ENCODE measurements at regions not wholly inside any gene's neighbourhood (a gene's known extent, or its start where the extent isn't known, plus 50 kb on each side); places are given as distances from the start of the nearest gene placed in this dataset.

DNA sequence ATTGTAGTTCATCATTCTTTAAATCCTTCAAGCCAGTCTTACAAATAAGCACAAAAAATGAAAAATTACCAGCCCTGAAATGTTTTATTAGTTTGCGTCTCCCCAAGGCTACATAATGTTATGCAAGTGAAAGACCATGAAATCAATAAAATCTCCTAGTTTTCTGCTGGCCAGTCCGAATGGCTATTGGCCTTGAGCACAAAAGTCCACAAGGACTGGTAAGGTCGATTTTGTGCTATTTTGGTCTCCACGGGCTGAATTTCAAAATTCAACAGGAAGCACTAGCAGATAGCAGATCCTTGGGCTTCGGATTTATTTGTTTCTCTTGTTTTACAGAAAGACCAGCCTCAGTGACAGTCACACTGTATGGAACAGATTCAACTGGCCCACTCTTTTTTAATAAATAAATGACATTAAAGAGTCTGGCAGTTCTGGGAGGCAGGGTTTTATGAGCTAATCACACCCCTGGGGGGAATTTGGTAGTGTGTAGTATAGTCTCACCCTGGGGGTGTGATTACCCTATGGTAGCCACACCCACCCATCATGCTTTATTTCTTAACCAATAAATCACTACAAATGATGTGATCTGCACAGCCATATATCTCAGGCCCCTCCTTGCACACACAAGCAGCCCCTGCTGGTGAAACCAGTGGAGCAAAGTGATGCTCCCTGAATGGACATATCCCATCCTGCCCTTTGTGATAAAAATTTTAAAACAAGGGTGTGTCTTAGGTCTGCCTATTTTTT is 51.1 kb upstream of the TMEM33 start:
- Histone ChIP-seq H3K36me3 (ENCODE audit: control insufficient read depth, insufficient read depth, low read length) (no peaks in the 10 kb centered on the region), H3K27ac (ENCODE audit: low read length) (no peak overlapping the region), H3K27me3 (ENCODE audit: control insufficient read depth, insufficient read depth, low read length) (peaks cover 67% of the 10 kb centered on the region), H3K4me1 (ENCODE audit: control insufficient read depth, insufficient read depth, low read length) (peaks cover 23% of the 10 kb centered on the region), H3K9me3 (replicated peaks; ENCODE audit: control insufficient read depth, low read depth, low read length) (no peaks in the 10 kb centered on the region), H3K4me3 (ENCODE audit: low read length) (no peak overlapping the region)
- WGBS (ENCODE audit: insufficient coverage), result 49% methylated on average over 3 of the region's 5 CpGs
- no peak for DNase-seq

DNA sequence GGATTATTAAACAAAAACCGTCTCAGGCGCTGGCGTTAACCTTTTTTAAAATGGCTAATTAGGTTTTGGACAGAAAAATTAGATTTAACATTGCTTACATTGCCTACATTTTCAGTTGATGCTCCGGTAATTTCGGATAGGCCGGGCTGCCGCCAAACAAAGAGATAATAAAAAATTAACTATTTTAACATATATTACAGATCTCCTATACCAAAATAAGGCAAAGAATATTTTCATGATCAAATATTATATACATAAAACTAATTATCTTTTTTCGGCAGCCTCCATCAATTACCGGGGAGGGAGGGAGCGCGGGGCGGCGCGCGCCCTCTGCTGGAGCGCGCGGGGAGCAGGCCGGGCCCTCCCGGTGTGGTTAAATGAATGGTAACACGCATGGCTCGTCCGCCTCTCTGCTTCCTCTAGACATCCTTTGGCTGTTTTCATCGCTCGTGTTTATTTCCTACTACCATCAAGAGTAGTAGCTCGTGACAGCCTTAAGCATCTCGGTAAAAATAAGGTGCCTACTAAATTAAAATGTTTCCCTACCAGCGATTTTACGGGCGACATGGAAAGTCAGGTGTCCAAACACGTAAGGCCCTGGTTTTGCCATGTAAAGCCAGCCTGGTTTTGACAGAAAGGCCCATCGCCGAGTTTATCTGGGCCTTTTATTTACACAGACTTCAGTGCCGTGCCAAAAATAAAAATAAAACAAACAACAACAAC is 52.4 kb upstream of the TMEM33 start:
- H3K27me3 ChIP-seq (ENCODE audit: control insufficient read depth, insufficient read depth, low read length), result peaks cover 81% of the 10 kb centered on the region
- H3K4me1 ChIP-seq (ENCODE audit: control insufficient read depth, insufficient read depth, low read length), result peaks cover 26% of the 10 kb centered on the region
- 43% methylated on average over 7 of the region's 34 CpGs for WGBS (ENCODE audit: insufficient coverage)
- no peaks in the 10 kb centered on the region for H3K9me3 ChIP-seq (replicated peaks; ENCODE audit: control insufficient read depth, low read depth, low read length)
- no peaks in the 10 kb centered on the region for H3K36me3 ChIP-seq (ENCODE audit: control insufficient read depth, insufficient read depth, low read length)
- peak overlapping the region; percentile 15 for H3K4me3 ChIP-seq (ENCODE audit: low read length)
- DNase-seq, result peak; percentile 37
- no peak overlapping the region for H3K27ac ChIP-seq (ENCODE audit: low read length)

DNA sequence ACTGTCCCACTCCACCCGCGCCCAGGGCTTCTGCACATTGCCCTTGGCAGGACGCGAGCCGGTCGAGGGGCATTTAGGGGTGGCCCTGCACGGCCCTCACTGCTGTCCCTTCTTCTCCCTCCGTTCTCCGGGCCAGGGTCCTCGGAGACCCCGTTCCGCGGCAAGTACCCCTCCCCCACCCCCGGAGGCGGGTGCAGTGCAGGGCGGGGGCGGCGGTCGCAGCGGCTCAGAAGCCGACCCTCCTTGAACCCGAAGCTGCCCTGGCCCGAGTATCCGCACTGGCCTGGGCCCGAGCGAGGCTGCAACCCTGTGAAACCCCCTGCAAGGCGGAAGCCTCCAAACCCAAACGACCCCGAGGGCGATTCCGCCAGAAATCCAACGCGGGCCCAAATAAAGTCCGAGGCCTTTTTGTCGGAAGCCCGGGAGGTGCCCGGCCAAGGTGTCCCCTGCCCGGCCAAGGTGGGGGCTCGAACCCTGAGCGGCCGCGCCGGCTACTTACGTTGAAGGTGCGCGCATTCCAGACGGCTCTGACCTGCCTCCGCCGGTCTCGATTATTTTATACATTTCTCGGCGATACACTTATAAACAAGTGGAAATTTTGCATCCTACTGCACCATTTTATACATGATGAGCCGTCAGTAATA is 53.1 kb upstream of the TMEM33 start:
- no peak overlapping the region for H3K27ac ChIP-seq (ENCODE audit: low read length)
- H3K4me3 ChIP-seq (ENCODE audit: low read length), result peak overlapping the region; percentile 15
- no peaks in the 10 kb centered on the region for H3K36me3 ChIP-seq (ENCODE audit: control insufficient read depth, insufficient read depth, low read length)
- H3K27me3 ChIP-seq (ENCODE audit: control insufficient read depth, insufficient read depth, low read length), result peaks cover 88% of the 10 kb centered on the region
- DNase-seq, result no peak
- under 1% methylated on average over 49 of the region's 53 CpGs for WGBS (ENCODE audit: insufficient coverage)
- peaks cover 26% of the 10 kb centered on the region for H3K4me1 ChIP-seq (ENCODE audit: control insufficient read depth, insufficient read depth, low read length)
- no peaks in the 10 kb centered on the region for H3K9me3 ChIP-seq (replicated peaks; ENCODE audit: control insufficient read depth, low read depth, low read length)

DNA sequence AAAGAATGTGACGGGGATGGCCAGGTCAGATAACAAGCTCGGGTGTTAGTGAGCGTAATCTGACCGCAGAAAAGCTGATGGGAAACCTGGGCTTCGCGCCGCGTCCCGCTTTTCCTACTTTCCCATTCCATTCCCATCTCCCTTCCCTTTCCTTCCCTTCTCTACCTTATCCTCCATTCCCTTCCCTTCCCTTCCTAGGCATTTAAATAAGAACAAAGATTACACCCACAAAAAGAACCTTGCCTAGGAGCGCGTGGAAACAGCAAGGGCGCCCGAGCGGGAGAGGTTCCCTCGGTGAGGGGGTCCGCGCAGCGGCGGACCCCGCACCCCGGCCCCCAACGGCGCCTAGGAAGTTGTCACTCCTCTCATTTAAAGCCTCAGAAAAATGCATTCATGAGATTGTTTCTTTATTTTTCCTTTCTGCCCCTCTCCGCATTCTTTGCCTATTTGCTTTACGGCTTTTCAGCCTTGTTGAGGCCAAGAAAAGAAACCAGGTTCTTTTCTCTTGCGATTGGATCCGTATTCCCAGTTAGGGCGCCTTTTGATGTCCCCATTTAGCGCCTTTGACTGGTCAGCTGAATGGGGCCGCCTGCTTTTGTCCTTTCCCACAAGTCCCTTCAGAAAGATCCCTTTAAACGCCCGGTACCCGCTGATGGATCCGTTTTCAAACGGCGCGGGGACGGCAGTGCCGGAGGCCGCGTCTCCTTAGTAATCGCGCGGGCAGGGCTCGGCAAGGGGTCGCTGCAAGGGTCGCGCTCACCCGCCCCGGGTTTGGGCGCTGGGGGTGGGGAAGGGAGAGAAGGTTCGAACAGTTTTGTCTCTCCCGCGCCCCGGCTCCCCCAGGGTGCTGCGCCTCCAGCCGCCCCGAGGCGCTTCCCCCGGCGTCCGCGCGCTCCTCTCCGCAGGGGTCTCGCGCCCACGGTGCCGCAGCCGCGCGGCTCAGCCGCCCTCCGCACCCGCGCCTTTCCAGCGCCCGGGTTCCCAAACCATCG is 54.1 kb upstream of the TMEM33 start:
- WGBS (ENCODE audit: insufficient coverage), result under 1% methylated on average over 71 of the region's 79 CpGs
- no peak for DNase-seq

DNA sequence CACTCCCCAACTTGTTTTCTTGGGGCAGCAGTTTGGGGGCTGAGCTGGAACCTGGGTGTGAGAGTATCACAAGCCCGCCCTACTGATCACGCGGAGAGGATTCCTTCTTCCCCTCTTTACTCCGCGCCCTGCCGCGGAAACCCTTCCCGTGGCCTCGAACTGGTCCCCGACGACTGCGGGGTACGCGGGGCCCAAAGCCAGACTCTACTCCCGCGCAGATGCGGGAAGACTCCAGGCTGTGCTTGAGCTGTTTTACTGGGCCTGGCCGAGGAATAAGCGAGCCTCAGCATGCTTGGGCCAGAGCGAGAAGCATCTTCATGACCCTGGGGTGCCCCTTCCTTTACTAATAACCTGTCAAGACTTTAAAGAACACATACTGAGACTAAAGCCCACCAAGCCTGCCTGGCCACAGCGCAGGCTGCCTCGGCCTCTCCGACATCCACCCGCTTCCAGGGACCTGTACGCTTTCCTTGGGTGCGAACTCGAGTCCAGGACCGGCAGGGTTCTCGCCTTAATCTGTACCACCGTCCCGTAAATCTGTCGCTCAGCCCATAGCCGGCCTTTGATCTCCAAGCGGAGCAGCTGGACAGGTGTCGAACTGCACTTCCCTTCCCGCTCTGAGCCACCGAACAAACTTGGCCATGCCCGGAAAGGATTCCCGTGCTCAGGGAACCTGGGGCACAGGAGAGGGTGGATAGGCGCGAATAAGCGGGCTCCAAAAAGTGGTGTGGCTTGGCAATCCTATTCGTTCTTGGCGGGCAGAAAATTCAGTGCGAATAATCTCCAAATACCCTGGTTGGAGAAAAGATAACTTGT is 55.0 kb upstream of the TMEM33 start:
- no peak overlapping the region for H3K27ac ChIP-seq (ENCODE audit: low read length)
- peaks cover 89% of the 10 kb centered on the region for H3K27me3 ChIP-seq (ENCODE audit: control insufficient read depth, insufficient read depth, low read length)
- WGBS (ENCODE audit: insufficient coverage), result 3% methylated on average over 45 of the region's 45 CpGs
- H3K36me3 ChIP-seq (ENCODE audit: control insufficient read depth, insufficient read depth, low read length), result no peaks in the 10 kb centered on the region
- no peak overlapping the region for H3K4me3 ChIP-seq (ENCODE audit: low read length)
- no peaks in the 10 kb centered on the region for H3K9me3 ChIP-seq (replicated peaks; ENCODE audit: control insufficient read depth, low read depth, low read length)
- H3K4me1 ChIP-seq (ENCODE audit: control insufficient read depth, insufficient read depth, low read length), result peaks cover 26% of the 10 kb centered on the region
- DNase-seq, result no peak

More for the DNA sequence above, 54.1 kb upstream of the TMEM33 start:
- peak overlapping the region; percentile 21 for H3K4me3 ChIP-seq (ENCODE audit: low read length)
- H3K36me3 ChIP-seq (ENCODE audit: control insufficient read depth, insufficient read depth, low read length), result no peaks in the 10 kb centered on the region
- H3K9me3 ChIP-seq (replicated peaks; ENCODE audit: control insufficient read depth, low read depth, low read length), result no peaks in the 10 kb centered on the region
- H3K27me3 ChIP-seq (ENCODE audit: control insufficient read depth, insufficient read depth, low read length), result peaks cover 89% of the 10 kb centered on the region
- H3K27ac ChIP-seq (ENCODE audit: low read length), result no peak overlapping the region
- H3K4me1 ChIP-seq (ENCODE audit: control insufficient read depth, insufficient read depth, low read length), result peaks cover 26% of the 10 kb centered on the region

DNA sequence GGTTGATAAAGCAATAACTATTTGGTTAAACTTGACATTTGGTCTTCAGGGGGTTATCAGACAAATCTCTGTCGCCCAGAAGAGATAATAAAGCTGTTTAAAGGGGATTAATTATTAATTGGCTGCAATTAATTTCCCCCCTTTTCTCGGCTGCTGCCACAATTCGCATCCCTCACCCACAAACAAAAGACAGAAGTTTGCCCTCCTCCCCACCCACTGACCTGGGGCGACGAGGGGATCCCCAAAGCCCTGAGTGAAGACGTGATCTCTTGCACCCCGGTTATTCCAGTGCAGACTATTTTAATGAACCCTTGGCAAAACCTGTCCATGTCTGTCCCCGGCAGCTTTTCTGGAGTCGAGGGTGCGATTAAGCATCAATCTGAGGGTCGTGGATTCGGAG is 55.7 kb upstream of the TMEM33 start:
- 3% methylated on average over 4 of the region's 12 CpGs for WGBS (ENCODE audit: insufficient coverage)
- Histone ChIP-seq H3K27ac (ENCODE audit: low read length) (no peak overlapping the region), H3K27me3 (ENCODE audit: control insufficient read depth, insufficient read depth, low read length) (peaks cover 91% of the 10 kb centered on the region)

DNA sequence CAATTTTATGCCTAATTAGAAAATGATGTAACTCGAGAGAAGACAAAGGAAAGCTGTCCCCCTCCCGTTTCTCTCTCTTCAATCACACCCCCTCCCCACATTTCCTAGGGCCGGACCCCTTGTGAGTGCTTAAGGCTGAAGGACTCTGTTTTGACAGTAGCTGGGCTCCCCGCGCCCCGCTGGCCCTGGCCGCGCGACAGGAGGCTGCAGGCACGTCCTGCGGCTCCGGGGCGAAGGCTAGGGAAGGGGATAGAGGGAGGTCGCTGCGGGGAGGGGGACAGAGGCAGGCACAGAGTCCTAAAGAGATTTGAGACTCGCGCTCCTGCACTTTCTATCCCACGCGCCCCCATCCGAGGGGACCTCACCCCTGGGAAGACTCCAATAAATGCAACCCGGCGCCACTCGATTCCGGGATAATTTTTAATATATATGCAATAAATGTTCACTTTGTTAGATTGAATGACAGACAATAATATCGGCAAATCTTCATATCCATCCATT is 56.2 kb upstream of the TMEM33 start:
- Histone ChIP-seq H3K27ac (ENCODE audit: low read length) (no peak overlapping the region), H3K36me3 (ENCODE audit: control insufficient read depth, insufficient read depth, low read length) (no peaks in the 10 kb centered on the region), H3K27me3 (ENCODE audit: control insufficient read depth, insufficient read depth, low read length) (peaks cover 92% of the 10 kb centered on the region), H3K4me3 (ENCODE audit: low read length) (no peak overlapping the region), H3K4me1 (ENCODE audit: control insufficient read depth, insufficient read depth, low read length) (peaks cover 26% of the 10 kb centered on the region), H3K9me3 (replicated peaks; ENCODE audit: control insufficient read depth, low read depth, low read length) (no peaks in the 10 kb centered on the region)
- 0% methylated on average over 9 of the region's 25 CpGs for WGBS (ENCODE audit: insufficient coverage)
- DNase-seq, result no peak

More for the DNA sequence above, 55.7 kb upstream of the TMEM33 start:
- peaks cover 26% of the 10 kb centered on the region for H3K4me1 ChIP-seq (ENCODE audit: control insufficient read depth, insufficient read depth, low read length)
- no peaks in the 10 kb centered on the region for H3K36me3 ChIP-seq (ENCODE audit: control insufficient read depth, insufficient read depth, low read length)
- H3K9me3 ChIP-seq (replicated peaks; ENCODE audit: control insufficient read depth, low read depth, low read length), result no peaks in the 10 kb centered on the region
- H3K4me3 ChIP-seq (ENCODE audit: low read length), result no peak overlapping the region
- no peak for DNase-seq

DNA sequence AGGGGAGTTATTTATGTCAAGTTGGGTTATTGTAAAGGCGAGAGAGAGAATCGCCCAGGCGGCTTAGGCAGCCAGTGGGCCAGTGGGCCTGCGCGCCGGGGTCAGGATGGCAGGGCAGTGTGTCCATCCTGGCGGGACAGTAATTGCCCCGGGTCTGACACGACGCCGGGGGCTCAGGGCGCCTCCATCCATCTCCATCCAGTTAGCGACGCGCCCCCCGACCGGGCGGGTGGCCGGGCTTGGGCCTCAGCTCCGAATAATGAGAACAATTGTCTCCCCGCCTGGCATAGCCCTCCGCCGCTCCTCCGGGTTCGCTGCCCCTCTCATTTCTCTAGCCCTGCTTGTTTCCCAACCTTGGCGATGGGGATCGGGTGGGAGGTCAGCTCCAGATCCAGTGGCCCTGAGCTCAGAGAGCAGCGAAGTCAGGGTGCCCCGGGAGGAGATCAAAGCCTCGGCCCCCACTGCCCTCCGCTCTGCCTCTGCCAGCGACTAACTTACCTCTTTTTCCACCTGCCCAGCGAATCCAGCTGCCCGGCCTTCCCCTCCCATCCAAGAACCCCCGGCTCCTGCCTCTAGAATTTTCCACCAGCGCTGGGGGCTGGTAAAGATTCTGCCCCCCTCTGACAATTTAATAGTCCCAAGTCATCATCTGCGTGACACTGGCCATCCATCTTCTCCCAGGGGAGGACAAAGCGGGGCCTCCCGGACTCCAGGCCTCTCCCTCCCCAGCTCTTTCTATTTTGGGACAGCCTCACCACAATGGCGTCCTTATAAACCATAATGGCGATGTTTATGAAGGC is 56.9 kb upstream of the TMEM33 start:
- no peaks in the 10 kb centered on the region for H3K9me3 ChIP-seq (replicated peaks; ENCODE audit: control insufficient read depth, low read depth, low read length)
- no peak overlapping the region for H3K4me3 ChIP-seq (ENCODE audit: low read length)
- H3K4me1 ChIP-seq (ENCODE audit: control insufficient read depth, insufficient read depth, low read length), result peaks cover 26% of the 10 kb centered on the region
- no peak overlapping the region for H3K27ac ChIP-seq (ENCODE audit: low read length)
- WGBS (ENCODE audit: insufficient coverage), result 12% methylated on average over 37 of the region's 41 CpGs
- no peaks in the 10 kb centered on the region for H3K36me3 ChIP-seq (ENCODE audit: control insufficient read depth, insufficient read depth, low read length)
- H3K27me3 ChIP-seq (ENCODE audit: control insufficient read depth, insufficient read depth, low read length), result peaks cover 95% of the 10 kb centered on the region
- no peak for DNase-seq
